ENCODE measurements at regions not wholly inside any gene's neighbourhood (a gene's known extent, or its start where the extent isn't known, plus 50 kb on each side); places are given as distances from the start of the nearest gene placed in this dataset.

DNA sequence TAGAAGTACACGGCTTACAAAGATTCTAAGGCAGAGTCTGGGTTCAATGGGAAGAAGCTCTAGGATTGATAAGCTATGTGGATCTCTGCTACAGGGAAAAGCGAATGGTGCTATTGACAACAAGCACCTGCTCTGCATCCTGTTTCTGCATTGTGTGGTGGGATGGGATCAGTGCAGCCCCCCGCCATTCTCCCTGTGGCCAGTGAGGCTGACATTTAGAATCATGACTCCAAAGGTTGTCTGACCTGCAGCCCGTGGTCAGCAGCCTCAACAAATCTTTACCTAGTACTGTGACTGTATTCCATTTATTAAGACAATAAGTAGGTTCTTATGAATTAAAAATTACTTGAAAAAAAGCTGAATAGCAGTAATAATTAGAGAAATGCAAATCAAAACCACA lies 1477.0 kb upstream of the TMEM132C start:
- no peaks in the 10 kb centered on the region for H3K79me2 ChIP-seq (ENCODE audit: insufficient read depth, low read length)
- TF ChIP-seq CTCF (conservative IDR thresholded peaks at IDR 0.05), result no peak
- no peak overlapping the region for H3K56ac ChIP-seq (ENCODE audit: insufficient read length, low read depth, low read length)
- Mint-ChIP-seq H3K27me3 (ENCODE audit: low read depth) (no peaks in the 10 kb centered on the region), H3K9me3 (no peaks in the 10 kb centered on the region), H3K4me3 (no peak overlapping the region), H3K27ac (no peak overlapping the region), H3K36me3 (ENCODE audit: insufficient read depth in 1 of 3, low read depth in 3 of 3) (no peaks in the 10 kb centered on the region), H3K4me1 (no peaks in the 10 kb centered on the region)
- no peak overlapping the region for H3K4me2 ChIP-seq (ENCODE audit: insufficient read depth, insufficient read length, low read length)
- no peak overlapping the region for H4K5ac ChIP-seq (ENCODE audit: insufficient read length, low read depth, low read length)
- H4K91ac ChIP-seq (ENCODE audit: insufficient read length, low read depth, low read length), result no peak overlapping the region
- H2AK5ac ChIP-seq (ENCODE audit: insufficient read length, low read length), result no peak overlapping the region
- no peaks in the 10 kb centered on the region for H3K27me3 ChIP-seq (ENCODE audit: insufficient read depth, low read length)
- no peaks in the 10 kb centered on the region for H3K4me1 ChIP-seq (ENCODE audit: insufficient read depth, low read length)
- no peak overlapping the region for H3K14ac ChIP-seq (ENCODE audit: insufficient read depth, low read length)
- H3K18ac ChIP-seq (ENCODE audit: insufficient read length, low read depth, low read length), result no peak overlapping the region
- H3K4ac ChIP-seq (ENCODE audit: low read depth, low read length), result no peak overlapping the region
- no peak for DNase-seq
- WGBS (ENCODE audit: extremely low coverage, insufficient read length, low lambda C conversion rate), result no CpG with 5 or more reads among the region's 4 CpGs
- no peak overlapping the region for H2AFZ ChIP-seq (ENCODE audit: low read length)
- H2BK12ac ChIP-seq (ENCODE audit: insufficient read length, low read depth, low read length), result no peak overlapping the region
- H3K9me3 ChIP-seq (ENCODE audit: control insufficient read depth, low read depth, low read length), result no peaks in the 10 kb centered on the region
- H4K20me1 ChIP-seq (ENCODE audit: control insufficient read depth, insufficient read depth, insufficient read length), result no peaks in the 10 kb centered on the region
- no peak overlapping the region for H3K27ac ChIP-seq (ENCODE audit: insufficient read length, low read depth, low read length)
- H3K23ac ChIP-seq (ENCODE audit: insufficient read length, low read depth, low read length), result no peak overlapping the region
- no peak overlapping the region for H2BK20ac ChIP-seq (ENCODE audit: low read depth, low read length, poor library complexity, severe bottlenecking)
- no peak overlapping the region for H3T11ph ChIP-seq (ENCODE audit: low read length)
- no peak overlapping the region for H2BK5ac ChIP-seq (ENCODE audit: insufficient read length, low read length)
- H3K23me2 ChIP-seq (ENCODE audit: insufficient read length, low read depth, low read length, poor library complexity, severe bottlenecking), result no peaks in the 10 kb centered on the region
- H3K9ac ChIP-seq (ENCODE audit: extremely low read depth, insufficient read length, low read length), result no peak overlapping the region
- H4K8ac ChIP-seq (replicated peaks; ENCODE audit: insufficient read length, low read depth, low read length), result no peak overlapping the region
- H2BK15ac ChIP-seq (ENCODE audit: low read depth, low read length), result no peak overlapping the region
- no peaks in the 10 kb centered on the region for H3K79me1 ChIP-seq (ENCODE audit: insufficient read depth, low read depth, low read length, poor library complexity, severe bottlenecking)
- H2BK120ac ChIP-seq (ENCODE audit: low read depth, low read length, poor library complexity, severe bottlenecking), result no peak overlapping the region

Measured in H9 (cell line).